Activated CD8-positive, alpha-beta memory T cell treated with anti-CD3 and anti-CD28 coated beads, Interleukin-2, amount 10 ng/mL, durations not matched to agents 7 days and 5 days (primary cell): ENCODE measurements at regions not wholly inside any gene's neighbourhood (a gene's known extent, or its start where the extent isn't known, plus 50 kb on each side); places are given as distances from the start of the nearest gene placed in this dataset.

Source experiments
- ATAC-seq: fragments of 150-1000 bp; cut with Tn5 transposase; one replicate; pipeline ENCODE4 v1.10.0; 2021; ENCODE audit warnings: moderate library complexity
- CTCF ChIA-PET: fragments of 350-600 bp; sonication (Branson Sonifier 250); formaldehyde crosslinking; loops from one replicate; lab custom pipeline; 2021; ENCODE audit warnings: antibody characterized with exemption; lab: Charles Lee
- DNase-seq: peaks from one replicate; pipeline ENCODE4 v3.0.0-alpha.2; 2020
- H3K27ac Mint-ChIP-seq: one replicate; pipeline ENCODE4 v1.8.0; 2021; ENCODE audit warnings: mild to moderate bottlenecking, mixed read lengths
- H3K27me3 Mint-ChIP-seq: one replicate; pipeline ENCODE4 v1.8.0; 2021; ENCODE audit warnings: mixed read lengths
- H3K36me3 Mint-ChIP-seq: one replicate; pipeline ENCODE4 v1.8.0; 2021; ENCODE audit warnings: mild to moderate bottlenecking, mixed read lengths
- H3K4me1 Mint-ChIP-seq: one replicate; pipeline ENCODE4 v1.8.0; 2021; ENCODE audit warnings: mixed read lengths
- H3K4me3 Mint-ChIP-seq: one replicate; pipeline ENCODE4 v1.8.0; 2021; ENCODE audit warnings: mild to moderate bottlenecking, moderate library complexity, mixed read lengths
- H3K9me3 Mint-ChIP-seq: one replicate; pipeline ENCODE4 v1.8.0; 2022; ENCODE audit warnings: low read depth, mixed read lengths

DNA sequence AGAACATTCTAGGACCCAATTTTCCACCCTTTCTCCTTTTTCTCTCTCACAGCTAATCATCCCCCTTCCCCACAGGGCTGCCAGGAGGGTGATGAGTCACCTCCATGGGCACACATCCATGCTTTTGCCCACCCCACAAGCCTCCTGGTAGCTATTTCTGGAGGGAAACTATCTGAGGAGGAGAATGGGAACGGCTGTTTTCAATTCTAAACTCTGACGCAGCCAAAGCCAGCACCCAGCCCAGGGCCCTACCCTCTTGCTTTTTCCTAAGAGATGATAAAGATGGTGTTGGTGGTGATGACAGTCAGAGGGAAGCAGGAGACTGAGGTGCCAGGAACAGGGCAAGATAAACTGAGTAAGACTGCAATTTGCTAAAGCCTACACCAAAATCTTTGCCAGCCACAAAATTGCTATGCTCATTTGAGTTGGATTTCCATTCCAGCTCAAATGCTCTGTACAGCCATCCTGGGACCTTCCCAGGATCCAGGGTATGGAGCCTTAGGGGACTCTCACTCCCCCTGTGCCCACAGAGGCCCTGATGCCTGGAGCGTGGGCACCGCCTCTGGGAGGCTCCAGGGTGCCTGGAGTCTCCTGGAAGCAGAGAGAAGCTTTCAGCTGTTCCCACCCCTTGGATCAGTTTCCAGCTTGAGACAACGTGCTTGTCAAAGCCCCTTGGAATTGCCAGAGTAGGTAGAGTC, 62.0 kb upstream of the FZD7 start:
- ATAC-seq (no peak), DNase-seq (no peak)
- CTCF ChIA-PET, result no interaction called here
- Mint-ChIP-seq H3K27me3 (peaks cover 4% of the 10 kb centered on the region), H3K36me3 (no peaks in the 10 kb centered on the region), H3K4me1 (no peaks in the 10 kb centered on the region), H3K9me3 (no peaks in the 10 kb centered on the region), H3K27ac (no peak overlapping the region), H3K4me3 (no peak overlapping the region)

DNA sequence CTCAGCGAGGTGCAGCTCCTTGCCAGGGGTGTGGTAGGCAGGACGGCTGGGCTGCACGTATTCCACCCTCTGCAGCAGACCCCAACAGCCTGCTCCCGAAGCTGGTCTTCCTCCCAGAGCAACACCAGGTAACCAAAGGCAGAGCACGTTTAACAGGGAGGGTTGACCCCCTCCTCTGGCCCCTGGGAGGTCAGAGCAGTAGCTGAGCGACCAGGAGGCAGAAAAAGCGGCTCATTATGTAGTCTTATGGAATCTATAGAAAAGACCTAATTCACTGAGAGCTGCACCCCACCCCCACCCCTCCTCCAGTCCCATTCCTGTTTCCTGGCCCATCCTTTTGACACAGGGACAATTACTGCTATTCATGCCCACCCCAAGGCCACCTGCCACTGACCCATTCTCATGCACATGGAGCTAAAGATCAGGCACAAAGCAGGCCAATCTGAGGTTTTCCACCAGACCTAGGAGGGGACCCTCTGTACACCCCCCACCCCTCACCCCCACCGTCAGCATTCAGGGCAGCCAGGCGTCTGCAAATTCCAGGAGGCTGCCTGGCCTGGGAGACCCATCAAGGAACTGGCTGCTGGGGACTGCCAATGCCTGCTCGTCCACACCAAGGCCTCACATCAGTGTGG, 60.9 kb upstream of the FZD7 start:
- H3K27me3 Mint-ChIP-seq, result peaks cover 5% of the 10 kb centered on the region
- no peaks in the 10 kb centered on the region for H3K4me1 Mint-ChIP-seq
- no peak overlapping the region for H3K4me3 Mint-ChIP-seq
- no peak overlapping the region for H3K27ac Mint-ChIP-seq
- DNase-seq (no peak), ATAC-seq (no peak)
- no peaks in the 10 kb centered on the region for H3K36me3 Mint-ChIP-seq
- CTCF ChIA-PET, result no interaction called here
- H3K9me3 Mint-ChIP-seq, result no peaks in the 10 kb centered on the region

DNA sequence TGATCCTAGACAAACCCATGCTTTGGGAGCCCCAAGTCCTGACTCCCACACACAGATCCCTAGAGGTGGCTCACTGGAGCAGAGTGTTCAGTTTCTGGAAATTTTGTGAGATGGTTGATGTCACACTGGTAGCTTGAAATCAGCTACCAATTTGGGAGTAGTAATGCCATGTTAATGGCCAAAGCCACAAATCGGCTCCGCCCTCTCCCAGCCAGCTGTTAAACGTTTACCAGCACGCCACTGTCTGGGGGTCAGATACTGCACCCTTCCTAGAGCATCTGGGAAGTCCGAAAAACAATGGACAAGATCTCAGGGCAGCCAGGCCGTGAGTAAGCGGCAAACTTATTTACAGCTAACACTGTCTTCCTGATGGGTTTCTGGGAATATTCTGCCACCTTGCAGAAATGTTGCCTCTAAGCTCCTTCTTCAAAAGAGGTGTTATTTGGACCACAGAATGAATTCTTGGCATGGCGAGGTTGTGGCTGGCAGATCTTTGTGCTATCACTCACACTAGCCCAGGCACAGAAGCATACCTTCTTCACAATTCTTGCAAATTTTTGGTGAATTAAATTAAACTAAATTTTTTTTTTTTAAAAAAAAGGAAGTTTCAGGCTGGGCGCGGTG, 60.2 kb upstream of the FZD7 start:
- Mint-ChIP-seq H3K4me1 (no peaks in the 10 kb centered on the region), H3K27me3 (peaks cover 8% of the 10 kb centered on the region), H3K9me3 (no peaks in the 10 kb centered on the region), H3K27ac (no peak overlapping the region), H3K36me3 (no peaks in the 10 kb centered on the region), H3K4me3 (no peak overlapping the region)
- no peak for ATAC-seq
- DNase-seq, result no peak
- CTCF ChIA-PET, result interaction anchor here (1.7 kb wide), 1 partner anchor 113 kb away, joined by 5 read pairs; no protein-coding TSS in a partner anchor

DNA sequence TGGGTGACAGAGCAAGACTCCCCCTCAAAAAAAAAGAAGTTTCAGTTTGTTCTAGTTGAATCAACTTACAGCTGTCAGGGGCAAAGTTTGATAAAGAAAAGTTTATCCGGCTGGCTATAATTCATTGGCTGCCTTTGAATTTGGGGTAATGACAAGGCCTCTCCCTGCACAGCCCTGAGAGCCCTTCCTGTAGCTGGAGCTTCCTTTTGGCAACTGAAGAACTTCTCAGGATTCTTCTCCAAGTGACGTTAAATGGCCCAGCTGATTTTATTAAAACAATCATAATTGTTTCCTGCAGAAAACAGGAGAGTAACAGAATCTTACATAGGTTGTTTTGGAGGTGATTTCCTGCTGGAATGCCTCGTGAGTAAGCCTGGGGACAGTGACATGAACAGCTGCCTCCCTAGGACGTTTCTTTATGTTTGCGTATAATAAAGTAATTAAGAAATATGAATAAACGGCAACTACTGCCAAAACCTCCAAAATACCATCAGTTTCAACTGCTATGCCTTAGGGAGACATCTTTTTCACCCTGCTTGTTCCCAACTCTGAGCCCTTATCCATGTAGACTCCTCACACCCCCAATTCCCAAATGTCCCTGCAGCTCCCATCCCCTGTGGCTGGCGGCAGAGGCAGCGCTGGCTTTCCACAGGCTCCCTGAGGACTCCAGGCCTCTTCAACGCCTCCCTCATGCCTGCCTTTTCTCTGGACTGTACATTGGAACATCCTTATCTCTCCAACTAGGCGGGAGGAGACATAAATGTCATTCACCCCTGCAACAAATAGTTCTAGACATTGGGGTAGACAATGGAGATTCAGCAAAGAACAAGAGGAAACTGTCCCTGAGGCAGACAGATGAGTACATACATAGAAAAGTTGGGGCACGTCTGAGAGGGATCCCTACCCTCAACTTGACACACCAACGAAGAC, 59.2 kb upstream of the FZD7 start:
- ATAC-seq (no peak), DNase-seq (no peak)
- Mint-ChIP-seq H3K4me3 (no peak overlapping the region), H3K27ac (no peak overlapping the region), H3K27me3 (peaks cover 11% of the 10 kb centered on the region), H3K9me3 (no peaks in the 10 kb centered on the region), H3K36me3 (no peaks in the 10 kb centered on the region), H3K4me1 (no peaks in the 10 kb centered on the region)
- CTCF ChIA-PET, result interaction anchor here (1.7 kb wide), 1 partner anchor 114 kb away, joined by 5 read pairs; no protein-coding TSS in a partner anchor

DNA sequence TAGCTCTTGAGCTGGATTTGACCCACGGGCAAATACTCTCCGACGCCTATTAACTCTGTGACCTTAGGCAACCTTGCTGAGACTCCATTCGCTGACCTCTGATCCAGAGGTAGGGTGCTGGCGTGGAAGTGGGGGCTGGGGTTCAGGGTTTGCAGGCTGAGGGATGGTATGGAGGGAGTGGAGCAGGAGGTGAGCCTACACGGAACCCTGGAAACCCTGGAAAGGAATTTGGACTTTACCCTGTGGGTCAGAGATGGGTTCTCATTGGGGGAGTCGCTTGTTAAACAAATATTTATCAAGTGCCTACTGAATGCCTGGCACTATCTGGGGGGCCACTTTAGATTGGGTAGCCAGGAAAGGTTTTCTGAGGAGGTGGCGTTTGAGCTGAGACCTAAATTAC, 58.2 kb upstream of the FZD7 start:
- CTCF ChIA-PET, result no interaction called here
- no peak for DNase-seq
- peaks cover 13% of the 10 kb centered on the region for H3K27me3 Mint-ChIP-seq
- no peaks in the 10 kb centered on the region for H3K4me1 Mint-ChIP-seq
- no peak for ATAC-seq
- H3K4me3 Mint-ChIP-seq, result no peak overlapping the region
- H3K9me3 Mint-ChIP-seq, result no peaks in the 10 kb centered on the region
- H3K36me3 Mint-ChIP-seq, result no peaks in the 10 kb centered on the region
- H3K27ac Mint-ChIP-seq, result no peak overlapping the region

DNA sequence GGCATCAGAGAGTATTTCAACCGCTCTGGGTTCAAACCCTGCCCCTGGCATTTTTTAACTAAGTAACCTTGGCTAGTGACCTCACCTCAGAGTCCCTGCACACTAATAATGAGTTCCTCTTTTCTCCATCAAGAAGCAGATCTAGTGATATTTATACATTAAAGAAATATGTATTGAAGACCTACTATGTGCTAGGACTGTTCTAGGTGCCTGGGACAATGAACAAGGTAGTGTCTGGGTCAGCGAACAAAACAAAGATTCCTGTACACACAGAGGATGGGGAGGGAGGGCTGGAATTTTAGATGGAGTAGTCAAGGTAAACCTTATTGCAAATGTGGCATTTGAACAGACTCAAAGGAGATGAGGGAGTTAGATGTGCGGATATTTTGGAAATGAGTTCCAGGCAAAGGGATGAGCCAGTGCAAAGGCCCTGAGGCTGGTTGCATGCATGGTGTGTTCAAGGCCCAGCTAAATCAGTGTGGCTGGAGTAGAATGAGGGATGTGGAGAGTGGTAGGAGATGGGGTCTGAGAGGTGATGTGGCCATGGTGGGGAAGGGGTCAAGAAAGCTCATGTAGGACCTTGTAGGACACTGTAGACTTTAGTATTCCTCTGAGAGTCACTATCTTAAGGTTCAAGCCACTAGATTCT, 57.6 kb upstream of the FZD7 start:
- Mint-ChIP-seq H3K27ac (no peak overlapping the region), H3K9me3 (no peaks in the 10 kb centered on the region), H3K4me3 (no peak overlapping the region), H3K27me3 (peaks cover 10% of the 10 kb centered on the region), H3K4me1 (no peaks in the 10 kb centered on the region), H3K36me3 (no peaks in the 10 kb centered on the region)
- ATAC-seq, result no peak
- DNase-seq, result no peak
- CTCF ChIA-PET, result no interaction called here

DNA sequence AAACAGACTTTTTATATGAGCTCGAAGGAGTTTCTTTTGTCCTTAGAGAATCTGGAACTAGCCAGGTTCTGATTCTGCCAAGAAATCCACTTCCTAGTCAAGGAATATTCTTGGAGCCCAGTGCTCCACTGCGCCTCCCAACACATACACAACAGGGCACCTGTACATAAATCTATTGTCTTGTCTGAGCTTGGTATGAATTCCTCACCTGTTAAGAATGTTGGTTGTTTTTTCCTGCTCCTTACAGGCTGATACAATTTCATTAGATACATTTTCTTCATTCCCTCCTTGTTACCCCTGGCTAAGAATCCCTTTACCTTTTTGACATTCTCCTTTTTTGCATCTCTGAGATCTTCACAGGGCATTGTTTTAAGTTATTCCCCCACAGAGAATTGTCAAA, 56.0 kb upstream of the FZD7 start:
- H3K36me3 Mint-ChIP-seq, result no peaks in the 10 kb centered on the region
- no peak for ATAC-seq
- CTCF ChIA-PET, result no interaction called here
- H3K4me1 Mint-ChIP-seq, result no peaks in the 10 kb centered on the region
- no peak overlapping the region for H3K4me3 Mint-ChIP-seq
- H3K27ac Mint-ChIP-seq, result no peak overlapping the region
- H3K27me3 Mint-ChIP-seq, result peaks cover 10% of the 10 kb centered on the region
- no peaks in the 10 kb centered on the region for H3K9me3 Mint-ChIP-seq
- no peak for DNase-seq

DNA sequence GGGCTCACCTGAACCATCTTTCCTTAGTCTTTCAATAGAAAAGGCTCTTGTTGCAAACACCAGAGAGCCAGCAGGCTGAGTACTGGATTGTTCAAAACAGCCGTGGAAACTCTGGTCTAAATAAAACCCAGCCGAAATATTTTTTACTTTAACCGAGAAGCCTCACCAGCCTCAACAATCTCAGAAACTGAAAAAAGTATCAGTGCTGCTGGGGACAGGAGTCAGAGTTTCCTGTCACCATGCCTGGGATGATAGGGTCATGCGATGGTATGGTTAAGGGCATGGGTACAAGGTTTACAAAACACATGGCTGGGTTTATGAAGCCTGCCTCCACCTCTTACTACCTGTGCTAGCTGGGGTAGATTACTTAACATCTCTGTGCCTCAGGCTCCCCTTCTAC, 55.3 kb upstream of the FZD7 start:
- H3K27me3 Mint-ChIP-seq, result peaks cover 11% of the 10 kb centered on the region
- H3K4me3 Mint-ChIP-seq, result no peak overlapping the region
- CTCF ChIA-PET, result no interaction called here
- no peaks in the 10 kb centered on the region for H3K9me3 Mint-ChIP-seq
- no peaks in the 10 kb centered on the region for H3K4me1 Mint-ChIP-seq
- no peak overlapping the region for H3K27ac Mint-ChIP-seq
- DNase-seq, result no peak
- H3K36me3 Mint-ChIP-seq, result no peaks in the 10 kb centered on the region
- ATAC-seq, result no peak

DNA sequence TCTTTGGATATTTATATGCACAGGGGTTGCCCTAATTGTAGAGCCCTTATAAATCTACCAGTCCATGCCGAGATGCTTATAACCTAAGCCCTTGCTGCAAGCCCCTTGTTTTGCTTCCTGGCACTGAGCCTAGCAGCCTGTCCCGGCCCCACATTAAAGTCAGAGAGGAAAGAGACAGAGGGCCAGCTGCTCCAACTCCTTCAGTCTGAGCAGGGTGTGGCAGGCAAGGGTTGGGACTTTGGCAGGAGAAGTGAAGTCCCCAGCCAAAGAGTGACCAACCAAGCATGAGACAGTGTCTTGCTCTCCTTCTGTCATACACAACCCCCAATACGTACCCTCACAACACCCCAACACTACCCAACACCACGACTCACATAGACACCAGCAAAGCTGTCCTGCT, 54.7 kb upstream of the FZD7 start:
- H3K9me3 Mint-ChIP-seq, result no peaks in the 10 kb centered on the region
- peaks cover 11% of the 10 kb centered on the region for H3K27me3 Mint-ChIP-seq
- H3K36me3 Mint-ChIP-seq, result no peaks in the 10 kb centered on the region
- DNase-seq (no peak), ATAC-seq (no peak)
- CTCF ChIA-PET, result no interaction called here
- no peaks in the 10 kb centered on the region for H3K4me1 Mint-ChIP-seq
- no peak overlapping the region for H3K4me3 Mint-ChIP-seq
- no peak overlapping the region for H3K27ac Mint-ChIP-seq

DNA sequence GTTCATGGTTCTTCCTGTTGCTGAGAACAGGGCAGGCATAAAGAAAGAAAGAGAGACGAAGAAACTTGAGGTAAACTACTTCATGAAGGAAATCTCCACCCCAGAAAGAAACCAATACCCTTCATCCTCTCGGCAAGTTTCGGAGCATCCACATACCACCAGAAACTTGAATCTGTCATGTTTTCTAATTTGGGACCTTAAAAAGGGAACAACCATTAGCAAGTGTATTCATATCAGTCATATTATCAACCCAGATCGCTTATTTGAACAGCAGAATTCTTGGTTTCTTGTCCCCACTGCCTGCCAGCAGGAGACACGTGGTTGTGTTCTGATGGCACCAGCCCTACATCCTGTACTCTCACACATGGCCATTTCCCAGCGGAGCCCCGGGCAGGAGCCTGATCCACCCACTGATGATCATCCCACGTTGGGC, 53.2 kb upstream of the FZD7 start:
- H3K9me3 Mint-ChIP-seq, result no peaks in the 10 kb centered on the region
- no peaks in the 10 kb centered on the region for H3K36me3 Mint-ChIP-seq
- no peak for DNase-seq
- CTCF ChIA-PET, result no interaction called here
- no peak overlapping the region for H3K4me3 Mint-ChIP-seq
- H3K4me1 Mint-ChIP-seq, result no peaks in the 10 kb centered on the region
- ATAC-seq, result no peak
- H3K27me3 Mint-ChIP-seq, result peaks cover 11% of the 10 kb centered on the region
- no peak overlapping the region for H3K27ac Mint-ChIP-seq

DNA sequence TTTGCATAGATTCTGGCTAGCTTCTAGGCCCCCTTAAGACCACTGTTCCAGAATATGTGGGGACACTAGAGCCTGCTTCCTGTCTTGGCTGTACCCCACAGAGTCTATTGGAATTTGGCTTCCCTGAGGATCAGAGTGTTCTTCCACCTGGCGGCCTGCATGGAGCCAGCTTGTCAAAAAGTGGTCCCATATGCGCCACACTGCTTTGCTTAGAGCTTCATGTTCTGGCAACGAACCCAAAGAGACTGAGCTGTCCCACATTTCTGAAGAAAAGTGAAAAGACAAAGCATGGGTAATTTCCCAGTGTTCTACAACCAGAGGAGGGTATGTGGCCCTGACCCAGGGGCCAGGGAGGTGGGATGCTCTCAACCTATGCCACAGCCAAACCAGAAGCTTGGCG, 52.7 kb upstream of the FZD7 start:
- CTCF ChIA-PET, result no interaction called here
- Mint-ChIP-seq H3K4me1 (no peaks in the 10 kb centered on the region), H3K36me3 (no peaks in the 10 kb centered on the region), H3K4me3 (no peak overlapping the region), H3K27ac (no peak overlapping the region), H3K9me3 (no peaks in the 10 kb centered on the region), H3K27me3 (peaks cover 11% of the 10 kb centered on the region)
- ATAC-seq (no peak), DNase-seq (no peak)

DNA sequence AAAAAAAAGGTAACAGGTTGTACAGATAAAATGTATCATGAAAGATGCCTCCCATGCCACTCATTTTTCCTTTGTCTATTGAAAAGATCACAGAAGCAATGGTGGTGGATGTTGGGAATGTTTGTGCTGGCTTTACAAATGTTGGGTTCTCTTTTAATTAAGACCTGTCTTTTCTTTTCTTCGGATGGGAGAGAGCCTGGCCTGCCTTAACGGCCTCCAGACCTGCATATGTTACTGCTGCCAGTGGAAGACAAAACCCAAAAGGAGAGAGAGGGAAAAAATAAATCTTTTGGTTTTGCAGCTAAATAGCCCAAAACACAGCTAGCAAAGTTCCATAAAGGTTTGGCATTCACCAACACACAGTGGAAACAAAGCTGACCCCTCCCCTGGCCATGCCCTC, 50.5 kb upstream of the FZD7 start:
- ATAC-seq (no peak), DNase-seq (no peak)
- Mint-ChIP-seq H3K4me1 (no peaks in the 10 kb centered on the region), H3K4me3 (no peak overlapping the region), H3K27me3 (peaks cover 7% of the 10 kb centered on the region), H3K9me3 (no peaks in the 10 kb centered on the region), H3K36me3 (no peaks in the 10 kb centered on the region), H3K27ac (no peak overlapping the region)
- CTCF ChIA-PET, result no interaction called here

DNA sequence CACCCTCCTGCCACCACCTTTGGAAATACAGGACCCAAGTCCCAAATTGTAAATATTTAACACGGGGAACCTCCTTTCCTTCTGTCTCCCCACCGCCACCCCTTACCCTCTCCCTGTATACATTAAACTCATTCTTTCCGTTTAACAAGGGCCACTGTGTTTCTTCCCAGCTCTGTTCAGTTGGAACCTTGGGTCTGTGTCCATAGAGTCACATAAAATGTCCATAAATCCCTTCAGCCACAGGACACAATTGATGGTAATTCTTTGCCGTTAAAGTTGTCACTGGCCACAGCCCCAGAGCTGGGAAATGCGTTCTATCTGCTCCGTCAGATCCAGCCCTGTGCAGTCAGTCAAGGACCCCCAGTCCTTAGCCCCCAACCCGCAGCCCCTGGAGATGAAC, 49.9 kb upstream of the FZD7 start:
- H3K36me3 Mint-ChIP-seq, result no peaks in the 10 kb centered on the region
- no peak overlapping the region for H3K4me3 Mint-ChIP-seq
- H3K4me1 Mint-ChIP-seq, result no peaks in the 10 kb centered on the region
- H3K9me3 Mint-ChIP-seq, result no peaks in the 10 kb centered on the region
- no peak overlapping the region for H3K27ac Mint-ChIP-seq
- no peak for ATAC-seq
- peaks cover 4% of the 10 kb centered on the region for H3K27me3 Mint-ChIP-seq
- CTCF ChIA-PET, result no interaction called here
- no peak for DNase-seq
